ENCODE measurements at regions not wholly inside any gene's neighbourhood (a gene's known extent, or its start where the extent isn't known, plus 50 kb on each side); places are given as distances from the start of the nearest gene placed in this dataset.

- TF ChIP-seq REST (IDR thresholded peaks at IDR 0.05; ENCODE audit: low read depth) (no peak), ZBTB7A (IDR thresholded peaks at IDR 0.05; ENCODE audit: low read depth) (no peak), TCF12 (IDR thresholded peaks at IDR 0.05; ENCODE audit: low read depth) (no peak), NFIC (IDR thresholded peaks at IDR 0.05) (no peak), CEBPB (IDR thresholded peaks at IDR 0.05) (no peak)
Observed at GRCh38 chr4:141909541-141909940, 273.2 kb downstream of the IL15 start.
